MCF 10A (cell line): ENCODE measurements at regions not wholly inside any gene's neighbourhood (a gene's known extent, or its start where the extent isn't known, plus 50 kb on each side); places are given as distances from the start of the nearest gene placed in this dataset.

Source experiments
- BruUV-seq: library from RNA; stranded (reverse); fragments of 400-500 nt; replicated peaks from 2 replicates; lab custom pipeline; 2021; lab: Mats Ljungman, UMichigan
- CTCF ChIA-PET: fragments of 300-600 bp; sonication (Branson Sonifier 250); formaldehyde crosslinking; extraction: SDS; loops from one replicate; lab custom pipeline; 2021; ENCODE audit warnings: antibody characterized with exemption, inconsistent platforms; lab: Yijun Ruan, JAX
- POLR2A ChIA-PET: fragments of 300-600, 350-650 bp; sonication (Branson Sonifier 250); formaldehyde crosslinking; extraction: SDS; loops from one replicate; lab custom pipeline; 2020; ENCODE audit warnings: antibody characterized with exemption, inconsistent platforms; lab: Yijun Ruan, JAX
- DNase-seq: peaks from one replicate; pipeline ENCODE4 v3.0.0-alpha.2; 2018; ENCODE audit not compliant: unreplicated experiment
- H3K27ac Mint-ChIP-seq: one replicate; pipeline ENCODE4 v1.8.0; 2022; ENCODE audit warnings: mild to moderate bottlenecking, low read depth, mixed read lengths; ENCODE audit not compliant: unreplicated experiment
- H3K27me3 Mint-ChIP-seq: one replicate; pipeline ENCODE4 v1.8.0; 2022; ENCODE audit warnings: mixed read lengths; ENCODE audit not compliant: insufficient read depth, unreplicated experiment
- H3K36me3 Mint-ChIP-seq: one replicate; pipeline ENCODE4 v1.8.0; 2022; ENCODE audit warnings: mild to moderate bottlenecking, moderate library complexity, mixed read lengths; ENCODE audit not compliant: insufficient read depth, unreplicated experiment
- H3K4me1 Mint-ChIP-seq: one replicate; pipeline ENCODE4 v1.8.0; 2022; ENCODE audit warnings: mixed read lengths; ENCODE audit not compliant: insufficient read depth, unreplicated experiment
- H3K4me3 Mint-ChIP-seq: one replicate; pipeline ENCODE4 v1.8.0; 2022; ENCODE audit warnings: mild to moderate bottlenecking, moderate library complexity, mixed read lengths; ENCODE audit not compliant: unreplicated experiment
- H3K9me3 Mint-ChIP-seq: one replicate; pipeline ENCODE4 v1.8.0; 2022; ENCODE audit warnings: mixed read lengths; ENCODE audit not compliant: unreplicated experiment
- CTCF ChIP-seq: fragments of 200-600 bp; IDR thresholded peaks from one replicate; pipeline ENCODE4 v1.8.0; 2022; ENCODE audit warnings: antibody characterized with exemption, mild to moderate bottlenecking; ENCODE audit not compliant: unreplicated experiment
- intact Hi-C: fragments of 100-400 bp; cut with micrococcal nuclease; formaldehyde crosslinking; loops from 2 replicates; pipeline ENCODE4 v1.14.1; 2022

GRCh38 chr5:68161156-68161555, 54.4 kb upstream of the PIK3R1 start:
- Mint-ChIP-seq H3K27me3 (no peaks in the 10 kb centered on the region), H3K4me1 (no peaks in the 10 kb centered on the region), H3K4me3 (no peak overlapping the region), H3K36me3 (no peaks in the 10 kb centered on the region), H3K9me3 (no peaks in the 10 kb centered on the region), H3K27ac (no peak overlapping the region)
- ChIA-PET CTCF (interaction anchor here (0.6 kb wide), 1 partner anchor 60 kb away, joined by 3 read pairs; no protein-coding TSS in a partner anchor), POLR2A (no interaction called here)
- no peak for TF ChIP-seq CTCF
- no TSS peak for BruUV-seq
- intact Hi-C loops: no loop called here
- no peak for DNase-seq

GRCh38 chr5:68159224-68159951, 56.2 kb upstream of the PIK3R1 start:
- POLR2A ChIA-PET: interaction anchor here (0.6 kb wide), 1 partner anchor 1319 kb away, joined by 3 read pairs; no protein-coding TSS in a partner anchor
- Mint-ChIP-seq H3K9me3 (no peaks in the 10 kb centered on the region), H3K4me1 (no peaks in the 10 kb centered on the region), H3K27ac (no peak overlapping the region), H3K4me3 (no peak overlapping the region), H3K27me3 (no peaks in the 10 kb centered on the region), H3K36me3 (no peaks in the 10 kb centered on the region)
- DNase-seq: no peak
- CTCF ChIA-PET: interaction anchor here (0.6 kb wide), 1 partner anchor 18 kb away, joined by 3 read pairs; no protein-coding TSS in a partner anchor
- no peak for TF ChIP-seq CTCF
- intact Hi-C loops: loop anchor here (10.0 kb wide), 1 partner anchor 1545 kb away; no protein-coding TSS in a partner anchor
- no TSS peak for BruUV-seq

GRCh38 chr5:68155940-68156339, 59.6 kb upstream of the PIK3R1 start:
- ChIA-PET CTCF (no interaction called here), POLR2A (no interaction called here)
- H3K9me3 Mint-ChIP-seq: no peaks in the 10 kb centered on the region
- no peaks in the 10 kb centered on the region for H3K4me1 Mint-ChIP-seq
- no peaks in the 10 kb centered on the region for H3K36me3 Mint-ChIP-seq
- TF ChIP-seq CTCF: no peak
- H3K4me3 Mint-ChIP-seq: no peak overlapping the region
- intact Hi-C loops: loop anchor here (10.0 kb wide), 1 partner anchor 1541 kb away; no protein-coding TSS in a partner anchor
- H3K27ac Mint-ChIP-seq: no peak overlapping the region
- no peak for DNase-seq
- no peaks in the 10 kb centered on the region for H3K27me3 Mint-ChIP-seq
- no TSS peak for BruUV-seq

GRCh38 chr5:68154119-68154857, 61.3 kb upstream of the PIK3R1 start:
- Mint-ChIP-seq H3K27me3 (no peaks in the 10 kb centered on the region), H3K4me3 (no peak overlapping the region), H3K36me3 (no peaks in the 10 kb centered on the region), H3K27ac (no peak overlapping the region), H3K9me3 (no peaks in the 10 kb centered on the region), H3K4me1 (no peaks in the 10 kb centered on the region)
- ChIA-PET CTCF (interaction anchor here (0.6 to 0.8 kb wide), 4 partner anchors 16 to 119 kb away, joined by 3 to 7 read pairs (median 4); no protein-coding TSS in a partner anchor), POLR2A (interaction anchor here (0.7 to 2.5 kb wide), 3 partner anchors 9 to 14 kb away, joined by 3 to 7 read pairs (median 4); no protein-coding TSS in a partner anchor)
- no peak for TF ChIP-seq CTCF
- no peak for DNase-seq
- intact Hi-C loops: loop anchor here (10.0 kb wide), 1 partner anchor 1539 kb away; no protein-coding TSS in a partner anchor
- BruUV-seq: no TSS peak
